Stimulated activated CD4-positive, alpha-beta T cell treated with anti-CD3 and anti-CD28 coated beads, Interleukin-15, amount 100 ng/mL, for 48 hours (primary cell): ENCODE measurements at regions not wholly inside any gene's neighbourhood (a gene's known extent, or its start where the extent isn't known, plus 50 kb on each side); places are given as distances from the start of the nearest gene placed in this dataset.
"Not testable (repeated sequence)": the region's sequence is repeated elsewhere in the genome, so short reads cannot be mapped to it uniquely, and the experiment has no call there.

ENCODE experiments used
- DNase-seq, 2 donors: peaks; one replicate each; pipeline ENCODE4 v3.0.0-alpha.2; 2020; ENCODE audit warnings: low read depth in 2 of 2

DNA sequence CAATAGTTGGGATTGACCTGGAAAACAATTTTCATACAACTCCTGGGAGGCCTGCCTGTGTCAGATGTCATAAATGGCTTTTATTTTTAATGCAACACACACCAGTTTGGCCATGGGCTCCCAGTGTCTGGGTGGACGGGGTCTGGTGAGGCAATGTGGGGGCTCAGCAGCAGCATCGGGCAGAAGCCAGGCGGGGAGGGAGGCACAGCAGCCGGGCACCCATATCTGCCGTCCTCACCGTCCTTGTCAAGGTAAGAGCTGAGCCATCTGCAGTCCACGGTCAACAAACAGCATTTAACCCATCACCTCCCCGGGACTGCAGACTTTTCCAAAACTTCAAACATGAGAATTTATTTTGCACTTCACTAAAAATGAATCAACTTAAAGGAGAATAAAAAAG lies 154.0 kb upstream of the ZNF469 start:
- not testable (repeated sequence) for DNase-seq

DNA sequence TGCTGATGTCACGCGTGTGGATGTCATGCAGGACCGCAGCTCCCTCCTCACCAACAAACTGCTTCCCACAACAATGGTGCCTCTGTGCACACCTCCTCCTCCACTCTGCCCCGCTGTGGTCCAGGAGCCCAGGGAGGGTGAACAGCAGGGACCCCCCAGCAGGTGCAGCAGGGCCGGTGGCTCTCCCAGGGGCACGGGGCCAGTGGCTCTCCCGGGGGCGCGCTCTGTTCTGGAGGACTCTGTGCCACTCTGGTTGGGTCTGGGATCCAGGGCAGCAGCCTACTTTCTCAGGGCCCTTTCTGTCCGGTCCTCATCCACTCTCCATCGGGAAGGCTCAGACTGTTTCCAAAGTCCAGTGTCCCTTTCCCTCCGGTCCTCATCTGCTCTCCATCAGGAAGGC lies 153.0 kb upstream of the ZNF469 start:
- not testable (repeated sequence) for DNase-seq

GRCh38 chr16:88230276-88230966 lies 152.3 kb upstream of the ZNF469 start:
- not testable (repeated sequence) for DNase-seq

- DNase-seq, result not testable (repeated sequence)
These were observed 151.7 kb upstream of the ZNF469 start for GRCh38 chr16:88230967-88231615.

DNA sequence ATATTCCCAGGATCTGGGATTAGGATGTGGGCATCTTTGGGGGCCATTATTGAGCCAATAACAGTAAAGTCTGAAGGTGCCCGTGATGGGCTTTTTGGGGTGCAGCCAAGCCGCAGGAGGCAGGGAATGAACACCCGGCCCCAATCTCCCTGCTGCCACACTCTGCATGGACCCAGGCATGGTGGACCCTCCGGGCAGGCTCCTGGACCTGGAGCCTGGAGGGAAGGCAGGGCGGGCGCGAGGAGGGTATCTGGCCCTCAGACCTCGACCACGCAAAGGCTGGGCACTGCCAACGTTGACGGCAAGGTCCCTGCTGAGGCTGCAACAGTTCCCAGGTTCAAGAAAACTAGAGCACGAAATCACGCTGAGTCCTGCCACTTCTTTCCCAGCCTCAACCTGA lies 150.9 kb upstream of the ZNF469 start:
- not testable (repeated sequence) for DNase-seq

- not testable (repeated sequence) for DNase-seq
These were observed 150.1 kb upstream of the ZNF469 start for GRCh38 chr16:88232401-88233258.

DNA sequence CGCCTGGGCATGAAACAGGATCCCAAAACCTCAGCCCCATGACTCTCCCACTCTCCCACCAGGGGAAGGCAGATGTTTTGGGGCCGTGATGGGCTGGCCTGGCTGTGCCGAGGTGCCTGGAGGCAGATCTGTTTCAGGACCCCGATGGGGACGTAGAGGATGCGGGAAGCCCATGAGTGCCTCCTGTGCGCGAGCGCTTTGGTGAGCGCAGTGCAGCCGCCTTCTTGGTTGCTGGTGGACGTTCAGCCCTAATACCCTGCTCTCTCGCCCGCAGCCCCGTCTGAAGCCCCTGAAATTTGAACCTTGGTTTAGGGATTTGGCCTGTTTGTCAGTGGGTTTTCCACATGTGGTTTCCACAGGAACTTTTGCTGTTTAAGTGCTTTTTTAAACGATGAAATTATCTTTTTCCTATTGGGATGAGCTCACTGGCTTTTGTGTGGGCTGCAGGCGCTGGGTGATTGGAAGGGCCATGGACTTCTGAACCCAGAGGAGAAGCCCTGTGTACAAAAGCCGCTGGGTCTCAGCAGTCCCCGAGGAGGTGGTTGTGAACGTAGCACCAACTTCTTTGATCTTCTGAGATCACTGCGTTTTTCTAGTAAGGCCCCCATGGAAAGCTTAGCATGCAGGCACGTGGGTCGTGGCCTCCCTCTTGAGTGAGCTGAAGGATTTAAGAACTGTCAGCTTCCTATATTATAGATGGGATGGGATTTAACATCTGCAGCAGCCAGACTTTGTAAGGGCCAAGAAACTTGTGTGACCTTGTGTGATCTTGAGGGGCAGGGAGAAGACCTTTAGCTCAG lies 148.9 kb upstream of the ZNF469 start:
- not testable (repeated sequence) for DNase-seq

GRCh38 chr16:88234421-88235271 lies 148.1 kb upstream of the ZNF469 start:
- DNase-seq, result not testable (repeated sequence)

- DNase-seq, result not testable (repeated sequence)
These were observed 147.1 kb upstream of the ZNF469 start for GRCh38 chr16:88235691-88236090.

DNA sequence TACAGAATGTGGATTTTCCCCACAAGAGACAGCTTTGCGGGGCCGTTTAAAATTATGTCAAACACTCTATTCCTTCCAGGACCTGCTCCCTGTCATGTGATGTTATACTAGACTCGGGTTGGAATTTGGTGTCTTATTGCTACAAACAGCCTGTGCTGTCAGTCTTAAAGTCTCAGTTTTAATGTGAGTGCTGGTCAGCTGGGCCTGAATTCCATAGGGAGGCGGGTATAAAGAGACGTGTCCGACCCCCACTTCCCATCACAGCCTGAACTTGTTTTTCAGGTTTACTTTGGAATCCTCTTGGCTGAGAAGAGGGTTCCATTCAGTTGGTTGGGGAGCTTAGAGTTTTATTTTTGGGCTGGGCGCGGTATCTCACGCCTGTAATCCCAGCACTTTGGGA lies 146.5 kb upstream of the ZNF469 start:
- not testable (repeated sequence) for DNase-seq

DNA sequence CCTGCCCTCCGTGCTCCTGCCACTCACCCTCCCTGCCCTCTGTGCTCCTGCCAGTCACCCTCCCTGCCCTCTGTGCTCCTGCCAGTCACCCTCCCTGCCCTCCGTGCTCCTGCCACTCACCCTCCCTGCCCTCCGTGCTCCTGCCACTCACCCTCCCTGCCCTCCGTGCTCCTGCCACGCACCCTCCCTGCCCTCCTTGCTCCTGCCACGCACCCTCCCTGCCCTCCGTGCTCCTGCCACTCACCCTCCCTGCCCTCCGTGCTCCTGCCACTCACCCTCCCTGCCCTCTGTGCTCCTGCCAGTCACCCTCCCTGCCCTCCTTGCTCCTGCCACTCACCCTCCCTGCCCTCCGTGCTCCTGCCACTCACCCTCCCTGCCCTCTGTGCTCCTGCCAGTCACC lies 145.4 kb upstream of the ZNF469 start:
- DNase-seq, result not testable (repeated sequence)

DNA sequence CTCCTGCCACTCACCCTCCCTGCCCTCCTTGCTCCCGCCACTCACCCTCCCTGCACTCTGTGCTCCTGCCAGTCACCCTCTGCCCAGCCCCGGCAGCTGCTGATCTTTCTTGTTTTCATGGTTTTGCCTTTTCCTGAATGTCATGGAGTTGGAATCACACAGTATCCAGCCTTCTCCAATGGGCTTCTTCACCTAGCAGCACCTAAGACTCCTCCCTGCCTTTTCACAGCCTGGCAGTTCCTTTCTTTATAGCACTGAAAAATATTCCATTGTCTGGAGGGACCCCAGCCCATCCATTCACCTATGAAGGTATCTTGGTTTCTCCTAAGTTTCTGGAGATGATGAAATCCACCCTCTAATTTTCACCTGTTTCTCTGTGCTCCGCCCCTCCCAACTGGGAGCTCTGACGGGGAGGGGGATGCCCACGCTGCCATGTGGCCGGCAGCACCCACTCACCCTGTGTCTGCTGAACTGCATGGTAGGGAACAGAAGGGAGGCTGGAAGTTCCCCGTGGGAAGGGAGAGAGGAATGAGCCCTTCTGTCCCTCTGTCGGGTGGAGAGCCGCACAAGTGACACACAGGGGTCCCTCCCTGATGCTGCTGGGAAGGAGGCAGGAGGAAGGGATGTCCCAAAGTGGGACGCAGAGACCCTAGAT lies 144.9 kb upstream of the ZNF469 start:
- DNase-seq, result not testable (repeated sequence)

GRCh38 chr16:88238732-88239274 lies 144.0 kb upstream of the ZNF469 start:
- DNase-seq, result peak; percentile 25 to 40

GRCh38 chr16:88240118-88240517 lies 142.6 kb upstream of the ZNF469 start:
- not testable (repeated sequence) for DNase-seq

DNA sequence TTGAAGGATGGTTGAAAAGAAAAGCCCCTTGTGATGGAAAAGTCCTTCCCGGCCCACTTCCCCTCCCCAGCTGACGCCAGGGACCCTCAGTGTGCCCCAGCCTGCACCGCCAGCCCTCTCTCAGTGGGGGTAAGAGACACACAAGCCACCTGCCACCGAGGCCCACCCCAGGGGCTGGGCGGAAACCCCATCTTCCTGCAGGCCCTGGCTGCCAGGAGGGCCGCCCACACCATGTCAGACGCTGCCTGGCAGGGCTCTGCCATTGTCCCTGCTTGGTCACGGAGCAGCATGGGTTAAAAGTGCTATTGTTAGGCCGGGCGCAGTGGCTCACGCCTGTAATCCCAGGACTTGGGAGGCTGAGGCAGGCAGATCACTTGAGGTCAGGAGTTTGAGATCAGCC lies 142.0 kb upstream of the ZNF469 start:
- not testable (repeated sequence) for DNase-seq

GRCh38 chr16:88241404-88242311 lies 141.1 kb upstream of the ZNF469 start:
- DNase-seq, result not testable (repeated sequence)

DNA sequence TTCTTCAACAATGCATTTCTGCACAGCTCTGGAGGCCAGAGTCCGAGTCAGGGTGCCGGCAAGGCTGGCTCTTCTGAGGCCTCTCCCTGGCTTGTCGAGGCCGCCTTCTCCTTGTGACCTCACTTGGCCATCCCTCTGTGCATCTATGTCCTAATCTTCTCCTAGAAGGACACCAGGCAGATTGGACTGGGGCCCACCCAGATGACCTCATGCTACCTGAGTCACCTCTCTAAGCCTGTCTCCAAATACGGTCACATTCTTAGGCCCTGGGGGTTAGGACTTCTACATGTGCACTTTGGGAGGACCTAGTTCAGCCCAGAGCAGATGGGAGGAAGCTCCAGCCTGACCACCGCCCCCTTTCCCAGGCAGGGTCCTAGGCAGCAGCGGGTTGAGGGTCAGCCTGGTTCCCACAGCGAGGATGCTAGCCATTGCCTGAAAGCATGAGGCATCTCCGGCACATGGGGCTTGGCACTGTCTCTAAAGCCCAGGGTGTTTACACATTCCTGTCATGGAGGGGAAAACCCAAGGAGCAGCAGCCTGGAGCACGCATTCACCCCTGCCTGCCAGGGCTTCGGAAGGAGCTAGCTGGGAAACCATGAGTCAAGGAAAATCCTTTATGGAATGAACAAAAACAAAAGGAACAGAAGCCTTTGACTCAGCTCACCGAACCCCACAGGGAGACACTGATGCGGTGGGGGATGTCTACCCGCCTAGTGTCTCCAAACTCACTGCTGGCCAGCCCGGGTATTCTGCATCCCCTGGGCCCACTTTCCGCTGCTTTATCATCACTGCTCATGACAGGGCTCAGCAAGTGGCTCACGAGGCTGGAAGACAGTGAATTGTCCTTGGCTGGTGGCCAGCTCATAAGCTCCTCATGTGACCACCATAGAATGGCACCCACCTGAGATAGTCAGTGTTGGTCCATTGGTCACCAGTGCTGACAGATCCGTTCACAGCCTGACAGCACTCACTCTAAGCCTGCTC lies 140.2 kb upstream of the ZNF469 start:
- not testable (repeated sequence) for DNase-seq
